Trophoblast cell (in vitro differentiated cells and primary cell): ENCODE measurements at regions not wholly inside any gene's neighbourhood (a gene's known extent, or its start where the extent isn't known, plus 50 kb on each side); places are given as distances from the start of the nearest gene placed in this dataset.

Experiments used
- DNase-seq, 2 donors: peaks; one replicate each; pipeline ENCODE4 v3.0.0-alpha.2; 2016
- H2AFZ ChIP-seq: 2 replicates; pipeline ENCODE4 v1.6.1; 2013; ENCODE audit warnings: low read length, moderate library complexity, mild to moderate bottlenecking; ENCODE audit not compliant: insufficient read depth, poor library complexity
- H2AK5ac ChIP-seq: 2 replicates; pipeline ENCODE4 v1.6.1; 2013; ENCODE audit warnings: mild to moderate bottlenecking, low read length
- H2BK120ac ChIP-seq: 2 replicates; pipeline ENCODE4 v1.6.1; 2013; ENCODE audit warnings: low read length, mild to moderate bottlenecking, moderate library complexity; ENCODE audit not compliant: insufficient read depth, poor library complexity
- H2BK12ac ChIP-seq: 2 replicates; pipeline ENCODE4 v1.6.1; 2013; ENCODE audit warnings: mild to moderate bottlenecking, low read length, moderate library complexity
- H2BK5ac ChIP-seq: 2 replicates; pipeline ENCODE4 v1.6.1; 2013; ENCODE audit warnings: low read length, low read depth, moderate library complexity, mild to moderate bottlenecking; ENCODE audit not compliant: poor library complexity
- H3K14ac ChIP-seq: 2 replicates; pipeline ENCODE4 v1.6.1; 2013; ENCODE audit warnings: mild to moderate bottlenecking, low read length
- H3K18ac ChIP-seq: 2 replicates; pipeline ENCODE4 v1.6.1; 2013; ENCODE audit warnings: mild to moderate bottlenecking, low read length
- H3K23ac ChIP-seq: 2 replicates; pipeline ENCODE4 v1.6.1; 2013; ENCODE audit warnings: low read length
- H3K27ac ChIP-seq: 2 replicates; pipeline ENCODE4 v1.5.1; 2013; ENCODE audit warnings: low read depth, mild to moderate bottlenecking, inconsistent platforms, low read length, moderate library complexity
- H3K27me3 ChIP-seq: 2 replicates; pipeline ENCODE4 v1.6.1; 2013; ENCODE audit warnings: inconsistent platforms, mild to moderate bottlenecking, low read length, moderate library complexity; ENCODE audit not compliant: insufficient read depth
- H3K36me3 ChIP-seq, 2 experiments: 1 replicate in 1 of 2; 2 replicates in 1 of 2; pipeline ENCODE4 v1.6.1; 2013; ENCODE audit warnings: low read length in 2 of 2, mild to moderate bottlenecking in 2 of 2, moderate library complexity in 1 of 2; ENCODE audit not compliant: insufficient read depth in 2 of 2, control insufficient read depth in 1 of 2
- H3K4ac ChIP-seq: 2 replicates; pipeline ENCODE4 v1.6.1; 2013; ENCODE audit warnings: low read depth, mild to moderate bottlenecking, low read length, moderate library complexity
- H3K4me1 ChIP-seq, 2 experiments: 1 replicate in 1 of 2; 2 replicates in 1 of 2; pipeline ENCODE4 v1.6.1; 2013; ENCODE audit warnings: low read length in 2 of 2, mild to moderate bottlenecking in 2 of 2, moderate library complexity in 1 of 2; ENCODE audit not compliant: insufficient read depth in 2 of 2, control insufficient read depth in 1 of 2
- H3K4me2 ChIP-seq: 2 replicates; pipeline ENCODE4 v1.6.1; 2013; ENCODE audit warnings: inconsistent platforms, mild to moderate bottlenecking, low read length, moderate library complexity
- H3K4me3 ChIP-seq: 2 replicates; pipeline ENCODE4 v1.5.1; 2013; ENCODE audit warnings: mild to moderate bottlenecking, low read depth, low read length, inconsistent platforms
- H3K79me1 ChIP-seq: one replicate; pipeline ENCODE4 v1.6.1; 2013; ENCODE audit warnings: low read length
- H3K79me2 ChIP-seq: 2 replicates; pipeline ENCODE4 v1.6.1; 2013; ENCODE audit warnings: low read length, mild to moderate bottlenecking; ENCODE audit not compliant: control insufficient read depth, insufficient read depth, poor library complexity
- H3K9ac ChIP-seq: 2 replicates; pipeline ENCODE4 v1.6.1; 2013; ENCODE audit warnings: mild to moderate bottlenecking, low read length
- H3K9me3 ChIP-seq: 2 replicates; pipeline ENCODE4 v1.6.1; 2013; ENCODE audit warnings: low read depth, mild to moderate bottlenecking, control low read depth, inconsistent platforms, low read length; ENCODE audit not compliant: insufficient read depth
- H4K12ac ChIP-seq: 2 replicates; pipeline ENCODE4 v1.6.1; 2013; ENCODE audit warnings: low read depth, mild to moderate bottlenecking, low read length, moderate library complexity
- H4K8ac ChIP-seq: 2 replicates; pipeline ENCODE4 v1.6.1; 2013; ENCODE audit warnings: low read depth, mild to moderate bottlenecking, low read length, moderate library complexity
- H4K91ac ChIP-seq: one replicate; pipeline ENCODE4 v1.6.1; 2013; ENCODE audit warnings: low read depth, mild to moderate bottlenecking, low read length, moderate library complexity
- WGBS: extraction: QIAGEN DNeasy Blood & Tissue Kit; methylation state at CpG from one replicate; pipeline ENCODE4 v1.1.7; 2013; ENCODE audit warnings: missing lambda C conversion rate; ENCODE audit not compliant: insufficient read length, insufficient coverage; ENCODE audit errors: extremely low coverage; 5-methylcytosine and 5-hydroxymethylcytosine counted together

GRCh38 chr6:145015739-145016558, 719.4 kb downstream of the EPM2A start:
- Histone ChIP-seq H3K4me3 (no peak overlapping the region), H4K91ac (no peak overlapping the region), H4K8ac (no peak overlapping the region), H4K12ac (no peak overlapping the region), H3K4ac (no peak overlapping the region), H3K9me3 (no peaks in the 10 kb centered on the region), H2BK12ac (no peak overlapping the region), H3K9ac (no peak overlapping the region), H3K79me1 (no peaks in the 10 kb centered on the region), H2BK5ac (no peak overlapping the region), H3K18ac (no peak overlapping the region), H2BK120ac (no peak overlapping the region), H3K23ac (no peak overlapping the region), H3K79me2 (no peaks in the 10 kb centered on the region), H3K14ac (no peak overlapping the region), H3K36me3 (no peaks in the 10 kb centered on the region), H3K27ac (no peak overlapping the region), H2AK5ac (no peak overlapping the region), H3K4me1 (no peaks in the 10 kb centered on the region), H2AFZ (no peak overlapping the region), H3K27me3 (no peaks in the 10 kb centered on the region), H3K4me2 (no peak overlapping the region)
- peak; percentile 4 to 58 for DNase-seq
- WGBS, result no CpG with 5 or more reads among the region's 2 CpGs

- no peak overlapping the region for H3K9ac ChIP-seq
- H2BK5ac ChIP-seq, result no peak overlapping the region
- H3K4me2 ChIP-seq, result no peak overlapping the region
- H3K79me1 ChIP-seq, result no peaks in the 10 kb centered on the region
- no peak for DNase-seq
- no peaks in the 10 kb centered on the region for H3K27me3 ChIP-seq
- no peaks in the 10 kb centered on the region for H3K9me3 ChIP-seq
- no peak overlapping the region for H2AK5ac ChIP-seq
- no peak overlapping the region for H2BK120ac ChIP-seq
- H3K4me3 ChIP-seq, result no peak overlapping the region
- no peak overlapping the region for H3K27ac ChIP-seq
- no peaks in the 10 kb centered on the region for H3K36me3 ChIP-seq
- H2AFZ ChIP-seq, result no peak overlapping the region
- no peak overlapping the region for H3K14ac ChIP-seq
- no peak overlapping the region for H4K91ac ChIP-seq
- no peak overlapping the region for H4K12ac ChIP-seq
- no peak overlapping the region for H2BK12ac ChIP-seq
- no peak overlapping the region for H3K4ac ChIP-seq
- no peak overlapping the region for H3K23ac ChIP-seq
- no peak overlapping the region for H4K8ac ChIP-seq
- H3K79me2 ChIP-seq, result no peaks in the 10 kb centered on the region
- no peak overlapping the region for H3K18ac ChIP-seq
- H3K4me1 ChIP-seq, result no peaks in the 10 kb centered on the region
Measured at GRCh38 chr6:145017051-145017450, 718.3 kb downstream of the EPM2A start.

GRCh38 chr6:145017516-145017915, 717.8 kb downstream of the EPM2A start:
- no peak overlapping the region for H2AK5ac ChIP-seq
- H3K27ac ChIP-seq, result no peak overlapping the region
- H3K4me3 ChIP-seq, result no peak overlapping the region
- WGBS, result no CpG with 5 or more reads among the region's 4 CpGs
- H3K36me3 ChIP-seq, result no peaks in the 10 kb centered on the region
- H2BK12ac ChIP-seq, result no peak overlapping the region
- no peaks in the 10 kb centered on the region for H3K4me1 ChIP-seq
- no peak overlapping the region for H3K18ac ChIP-seq
- H3K27me3 ChIP-seq, result no peaks in the 10 kb centered on the region
- no peak overlapping the region for H3K4ac ChIP-seq
- H3K4me2 ChIP-seq, result no peak overlapping the region
- no peak overlapping the region for H4K91ac ChIP-seq
- no peak overlapping the region for H3K9ac ChIP-seq
- no peak overlapping the region for H3K14ac ChIP-seq
- no peaks in the 10 kb centered on the region for H3K79me2 ChIP-seq
- no peak overlapping the region for H3K23ac ChIP-seq
- no peaks in the 10 kb centered on the region for H3K9me3 ChIP-seq
- no peaks in the 10 kb centered on the region for H3K79me1 ChIP-seq
- no peak overlapping the region for H4K12ac ChIP-seq
- no peak overlapping the region for H2BK120ac ChIP-seq
- no peak overlapping the region for H4K8ac ChIP-seq
- no peak overlapping the region for H2BK5ac ChIP-seq
- no peak overlapping the region for H2AFZ ChIP-seq
- DNase-seq, result no peak

GRCh38 chr6:145018027-145018426, 717.3 kb downstream of the EPM2A start:
- Histone ChIP-seq H3K14ac (no peak overlapping the region), H3K4me1 (no peaks in the 10 kb centered on the region), H4K12ac (no peak overlapping the region), H3K9me3 (no peaks in the 10 kb centered on the region), H4K91ac (no peak overlapping the region), H3K9ac (no peak overlapping the region), H3K23ac (no peak overlapping the region), H3K4me2 (no peak overlapping the region), H3K4ac (no peak overlapping the region), H2AFZ (no peak overlapping the region), H3K27me3 (no peaks in the 10 kb centered on the region), H3K79me2 (no peaks in the 10 kb centered on the region), H2BK120ac (no peak overlapping the region), H2BK5ac (no peak overlapping the region), H3K4me3 (no peak overlapping the region), H2BK12ac (no peak overlapping the region), H2AK5ac (no peak overlapping the region), H3K18ac (no peak overlapping the region), H3K36me3 (no peaks in the 10 kb centered on the region), H3K79me1 (no peaks in the 10 kb centered on the region), H4K8ac (no peak overlapping the region), H3K27ac (no peak overlapping the region)
- DNase-seq, result no peak
- no CpG with 5 or more reads among the region's 3 CpGs for WGBS
